ENCODE measurements at regions not wholly inside any gene's neighbourhood (a gene's known extent, or its start where the extent isn't known, plus 50 kb on each side); places are given as distances from the start of the nearest gene placed in this dataset.
"Not testable (repeated sequence)": the region's sequence is repeated elsewhere in the genome, so short reads cannot be mapped to it uniquely, and the experiment has no call there.

- Histone ChIP-seq H3K27ac (no peak overlapping the region), H3K4me3 (replicated peaks in 1 of 3) (no peak overlapping the region), H3K4me1 (no peaks in the 10 kb centered on the region), H3K27me3 (no peaks in the 10 kb centered on the region), H3K9me3 (no peaks in the 10 kb centered on the region), H3K36me3 (no peaks in the 10 kb centered on the region)
- DNase-seq: no peak
- TF ChIP-seq POLR2A (IDR thresholded peaks at IDR 0.05): no peak
- no peak for TF ChIP-seq CTCF (IDR thresholded peaks at IDR 0.05)
- intact Hi-C loops (cut with DNase I): no loop called here
Observed at GRCh38 chr2:180539541-180539940, 440.9 kb upstream of the UBE2E3 start.

GRCh38 chr2:180535289-180535688 is 445.1 kb upstream of the UBE2E3 start:
- Histone ChIP-seq H3K9me3 (no peaks in the 10 kb centered on the region), H3K36me3 (no peaks in the 10 kb centered on the region), H3K4me3 (replicated peaks in 1 of 3) (no peak overlapping the region), H3K27ac (no peak overlapping the region), H3K4me1 (no peaks in the 10 kb centered on the region), H3K27me3 (no peaks in the 10 kb centered on the region)
- 87 to 100% methylated on average over 1 of the region's 1 CpG for WGBS, 2 donors
- no peak for TF ChIP-seq CTCF (IDR thresholded peaks at IDR 0.05)
- no peak for DNase-seq
- intact Hi-C loops (cut with DNase I): no loop called here

- H3K27me3 ChIP-seq; H3K4me1 ChIP-seq; DNase-seq; H3K4me3 ChIP-seq (replicated peaks in 1 of 3); H3K27ac ChIP-seq; H3K9me3 ChIP-seq; H3K36me3 ChIP-seq; intact Hi-C loops (cut with DNase I): not testable (repeated sequence)
- WGBS, 2 donors: 87 to 91% methylated on average over 8 of the region's 8 CpGs
Observed at GRCh38 chr2:180531787-180532186, 448.6 kb upstream of the UBE2E3 start.

GRCh38 chr2:180524499-180524898 is 455.9 kb upstream of the UBE2E3 start:
- TF ChIP-seq POLR2A (IDR thresholded peaks at IDR 0.05) (no peak), CTCF (IDR thresholded peaks at IDR 0.05) (no peak)
- DNase-seq: no peak
- intact Hi-C loops (cut with DNase I): no loop called here
- no peak overlapping the region for H3K27ac ChIP-seq
- no peaks in the 10 kb centered on the region for H3K4me1 ChIP-seq
- H3K27me3 ChIP-seq: no peaks in the 10 kb centered on the region
- no peaks in the 10 kb centered on the region for H3K9me3 ChIP-seq
- H3K4me3 ChIP-seq (replicated peaks in 1 of 3): no peak overlapping the region
- WGBS, 2 donors: 65 to 71% methylated on average over 2 of the region's 2 CpGs
- H3K36me3 ChIP-seq: no peaks in the 10 kb centered on the region

- no peak for TF ChIP-seq POLR2A (IDR thresholded peaks at IDR 0.05)
- no peak for TF ChIP-seq CTCF (IDR thresholded peaks at IDR 0.05)
- 66 to 67% methylated on average over 6 of the region's 6 CpGs for WGBS, 2 donors
- Histone ChIP-seq H3K4me1 (no peaks in the 10 kb centered on the region), H3K27ac (no peak overlapping the region), H3K27me3 (no peaks in the 10 kb centered on the region), H3K36me3 (no peaks in the 10 kb centered on the region), H3K4me3 (replicated peaks in 1 of 3) (no peak overlapping the region), H3K9me3 (no peaks in the 10 kb centered on the region)
- no peak for DNase-seq
- intact Hi-C loops (cut with DNase I): no loop called here
Observed at GRCh38 chr2:180523621-180524340, 456.6 kb upstream of the UBE2E3 start.
